GM12874 (cell line): ENCODE measurements at regions not wholly inside any gene's neighbourhood (a gene's known extent, or its start where the extent isn't known, plus 50 kb on each side); places are given as distances from the start of the nearest gene placed in this dataset.

ENCODE experiments used
- TF ChIP-seq, protein P1 (sequence below): IDR thresholded peaks from 2 replicates; pipeline ENCODE4 v1.5.1; 2011; ENCODE audit warnings: low read depth, mild to moderate bottlenecking, control low read depth, low read length, moderate library complexity; ENCODE audit not compliant: insufficient read depth

DNA sequence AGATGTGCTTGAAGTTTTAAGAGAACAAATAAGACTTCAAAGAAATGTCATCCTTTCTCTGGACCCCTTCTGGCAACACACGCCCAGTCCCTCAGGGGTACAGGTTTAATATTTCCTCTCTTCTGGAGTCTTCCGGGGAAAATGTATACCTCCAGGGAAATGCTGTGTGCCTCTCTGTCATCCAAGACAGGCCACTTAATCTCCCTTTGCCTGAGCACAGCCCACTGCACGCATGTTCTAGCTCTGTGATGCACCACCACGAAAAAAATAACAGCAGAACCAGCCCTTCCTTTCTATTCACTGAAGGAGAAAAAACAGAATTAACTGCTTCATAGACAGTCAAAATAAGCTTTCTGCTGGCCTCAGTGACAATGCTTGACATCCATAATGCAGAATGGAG, 140.1 kb downstream of the RBFOX3 start:
- TF ChIP-seq, protein P1, sequence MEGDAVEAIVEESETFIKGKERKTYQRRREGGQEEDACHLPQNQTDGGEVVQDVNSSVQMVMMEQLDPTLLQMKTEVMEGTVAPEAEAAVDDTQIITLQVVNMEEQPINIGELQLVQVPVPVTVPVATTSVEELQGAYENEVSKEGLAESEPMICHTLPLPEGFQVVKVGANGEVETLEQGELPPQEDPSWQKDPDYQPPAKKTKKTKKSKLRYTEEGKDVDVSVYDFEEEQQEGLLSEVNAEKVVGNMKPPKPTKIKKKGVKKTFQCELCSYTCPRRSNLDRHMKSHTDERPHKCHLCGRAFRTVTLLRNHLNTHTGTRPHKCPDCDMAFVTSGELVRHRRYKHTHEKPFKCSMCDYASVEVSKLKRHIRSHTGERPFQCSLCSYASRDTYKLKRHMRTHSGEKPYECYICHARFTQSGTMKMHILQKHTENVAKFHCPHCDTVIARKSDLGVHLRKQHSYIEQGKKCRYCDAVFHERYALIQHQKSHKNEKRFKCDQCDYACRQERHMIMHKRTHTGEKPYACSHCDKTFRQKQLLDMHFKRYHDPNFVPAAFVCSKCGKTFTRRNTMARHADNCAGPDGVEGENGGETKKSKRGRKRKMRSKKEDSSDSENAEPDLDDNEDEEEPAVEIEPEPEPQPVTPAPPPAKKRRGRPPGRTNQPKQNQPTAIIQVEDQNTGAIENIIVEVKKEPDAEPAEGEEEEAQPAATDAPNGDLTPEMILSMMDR = no peak

DNA sequence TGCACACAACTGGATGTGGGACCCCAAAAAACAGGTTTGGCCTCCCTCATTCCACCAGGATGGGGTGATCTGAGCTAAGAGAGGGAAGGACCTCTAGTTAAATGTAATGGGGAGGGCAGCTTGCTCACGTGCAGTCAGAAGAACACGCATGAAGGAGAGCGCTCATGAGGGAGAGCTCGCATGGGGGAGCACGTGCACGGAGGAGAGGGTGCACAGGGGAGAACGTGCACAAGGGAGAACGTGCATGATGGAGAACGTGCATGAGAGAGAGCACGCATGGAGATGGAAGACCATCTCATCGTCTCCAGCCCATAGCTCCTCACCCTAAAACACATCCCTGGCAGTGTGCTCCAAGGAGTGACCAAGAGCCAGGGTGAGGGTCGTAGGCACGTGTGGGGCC, 141.2 kb downstream of the RBFOX3 start:
- TF ChIP-seq, protein P1 = no peak

DNA sequence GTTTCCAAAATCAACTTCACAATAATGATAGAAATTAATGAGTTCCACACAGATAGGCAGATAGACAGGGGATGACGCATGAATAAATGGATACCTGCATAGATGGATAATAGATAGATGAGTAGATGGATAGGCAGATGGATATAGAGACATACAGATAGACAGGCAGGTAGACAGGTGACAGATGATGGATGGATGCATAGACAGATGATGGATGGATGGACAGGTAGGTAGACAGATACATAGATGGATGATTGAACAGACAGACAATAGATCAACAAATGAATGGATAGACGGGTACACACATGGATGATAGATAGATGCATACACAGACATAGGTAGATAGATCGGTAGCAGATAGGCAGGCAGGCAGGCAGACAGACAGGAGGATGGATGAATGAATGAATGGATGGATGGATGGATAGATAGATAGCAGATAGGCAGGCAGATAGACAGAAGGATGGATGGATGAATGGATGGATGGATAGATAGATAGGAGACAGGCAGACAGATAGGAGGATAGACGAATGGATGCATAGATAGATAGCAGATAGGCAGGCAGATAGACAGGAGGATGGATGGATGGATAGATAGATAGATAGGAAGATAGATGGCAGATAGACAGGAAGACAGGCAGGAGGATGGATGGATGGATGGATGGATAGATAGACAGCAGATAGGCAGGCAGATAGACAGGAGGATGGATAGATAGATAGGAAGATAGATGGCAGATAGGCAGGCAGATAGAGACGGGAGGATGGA, 142.5 kb downstream of the RBFOX3 start:
- TF ChIP-seq, protein P1 = no peak

DNA sequence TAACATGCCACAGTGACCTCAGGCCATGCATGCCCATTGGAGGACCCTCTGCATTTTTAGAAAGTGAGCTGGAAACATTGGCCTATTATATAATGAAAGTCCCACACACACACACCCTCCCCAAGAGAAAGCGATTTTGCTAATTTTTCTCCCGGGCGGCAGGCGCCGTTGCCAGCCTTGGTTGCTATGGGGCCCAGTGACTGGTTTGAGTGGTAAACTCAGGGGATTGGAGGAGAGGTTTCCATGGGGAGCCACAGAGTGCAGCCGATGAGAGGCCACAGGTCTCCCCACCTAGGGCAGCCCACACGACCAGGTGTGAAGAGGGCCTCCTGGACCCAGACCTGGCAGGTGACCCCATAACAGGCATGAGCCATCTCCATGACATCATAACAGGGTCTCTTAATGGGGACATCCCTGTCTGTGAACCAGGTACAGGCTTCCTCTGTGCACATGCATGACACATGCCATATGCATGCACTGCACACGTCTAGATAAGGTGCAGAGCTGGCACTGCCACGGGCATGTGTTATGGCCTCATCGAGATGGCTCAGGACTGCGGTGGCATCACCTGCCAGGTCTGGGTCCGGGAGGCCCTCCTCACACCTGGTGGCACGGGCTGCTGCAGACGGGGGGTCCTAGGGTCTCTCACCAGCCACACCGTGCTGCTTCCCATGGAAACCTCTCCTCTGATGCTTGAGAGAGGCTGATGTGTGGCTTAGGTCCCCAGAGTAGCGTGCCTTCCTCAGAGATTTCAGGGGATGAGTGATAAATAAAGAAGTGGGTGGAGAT, 144.1 kb downstream of the RBFOX3 start:
- TF ChIP-seq, protein P1 = no peak

DNA sequence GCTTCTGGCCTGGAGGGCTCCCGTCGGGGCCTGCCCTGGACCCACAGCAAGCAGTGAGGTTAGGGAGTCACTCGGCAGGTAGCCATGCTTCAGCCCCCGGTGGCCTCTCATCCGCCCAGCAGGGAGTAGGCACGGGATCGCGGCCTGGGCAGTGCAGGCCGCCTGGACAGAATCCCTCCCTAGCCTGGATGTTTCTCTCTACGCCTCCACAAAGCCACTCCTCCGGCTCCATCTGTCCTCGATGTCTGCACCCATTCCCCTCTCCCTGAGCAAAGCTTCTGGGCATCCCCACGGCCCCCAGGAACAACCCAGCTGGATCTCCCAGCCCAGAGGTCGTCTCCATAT, 145.2 kb downstream of the RBFOX3 start:
- TF ChIP-seq, protein P1 = no peak

DNA sequence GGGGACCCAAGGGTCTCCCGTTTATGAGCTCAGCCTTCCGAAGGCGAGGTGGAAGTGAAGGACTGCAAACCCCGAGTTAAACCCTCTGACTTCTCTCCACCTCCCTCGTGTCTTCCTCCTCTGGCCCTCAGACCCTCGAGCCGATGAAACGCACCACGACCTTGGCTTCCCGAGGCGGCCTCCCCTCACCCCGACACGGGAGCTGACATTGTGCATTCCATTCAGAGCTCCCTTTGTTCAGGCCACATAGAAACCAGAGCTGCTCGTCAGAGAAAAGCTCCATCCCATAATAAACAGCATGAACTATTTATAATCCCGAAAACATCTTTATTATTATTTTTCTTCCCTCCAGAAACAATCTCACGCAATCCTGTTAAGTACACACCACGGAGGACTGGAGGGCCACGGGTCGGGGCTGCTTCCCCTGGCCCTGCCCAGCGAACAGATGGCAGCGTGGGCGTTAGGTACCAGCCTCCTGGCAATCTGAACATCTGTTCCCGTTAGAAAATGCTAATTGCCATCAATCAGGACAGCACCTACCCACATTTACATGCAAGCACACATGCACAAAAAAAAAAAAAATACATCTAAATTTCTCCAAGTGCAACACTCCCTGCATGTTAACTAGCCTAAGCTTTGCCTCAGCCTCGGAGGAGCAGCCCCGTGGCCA, 145.7 kb downstream of the RBFOX3 start:
- TF ChIP-seq, protein P1 = no peak

DNA sequence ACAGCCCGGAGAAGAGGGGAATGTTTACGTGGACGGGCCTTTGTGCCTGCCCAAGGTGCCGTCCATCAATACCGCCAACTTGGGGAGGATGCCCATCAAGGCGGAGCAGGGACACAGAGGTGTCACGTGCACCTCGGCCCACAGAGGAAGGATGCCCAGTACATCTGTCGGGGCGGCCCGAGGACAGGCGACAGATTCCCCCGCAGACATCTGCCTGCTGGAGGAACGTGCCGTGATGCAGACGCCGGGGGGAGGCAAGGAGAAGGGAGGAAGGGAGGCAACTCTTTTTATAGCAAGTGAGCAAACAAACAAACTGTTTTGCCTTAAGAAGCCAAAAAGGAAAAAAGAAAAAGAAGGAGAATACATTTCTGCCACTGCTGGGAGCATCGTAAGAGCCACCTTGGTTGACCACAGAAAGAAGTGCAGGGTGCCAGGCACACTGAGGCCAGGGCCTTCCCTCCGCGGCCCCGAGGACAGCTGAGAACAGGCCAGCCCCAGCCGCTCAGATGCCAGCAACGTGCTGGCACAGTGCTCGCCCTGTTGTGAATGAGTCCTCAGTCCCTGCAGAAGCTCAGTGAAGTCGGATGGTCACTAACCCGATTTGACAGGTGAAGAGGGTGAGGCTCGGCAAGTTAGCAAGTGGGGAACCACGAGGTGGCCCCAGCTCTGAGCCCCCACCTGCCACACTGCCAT, 146.4 kb downstream of the RBFOX3 start:
- TF ChIP-seq, protein P1 = no peak
